ENCODE measurements at regions not wholly inside any gene's neighbourhood (a gene's known extent, or its start where the extent isn't known, plus 50 kb on each side); places are given as distances from the start of the nearest gene placed in this dataset.

GRCh38 chr6:55679503-55679902 is 100.5 kb upstream of the HMGCLL1 start (continued):
- TF ChIP-seq, protein P1, sequence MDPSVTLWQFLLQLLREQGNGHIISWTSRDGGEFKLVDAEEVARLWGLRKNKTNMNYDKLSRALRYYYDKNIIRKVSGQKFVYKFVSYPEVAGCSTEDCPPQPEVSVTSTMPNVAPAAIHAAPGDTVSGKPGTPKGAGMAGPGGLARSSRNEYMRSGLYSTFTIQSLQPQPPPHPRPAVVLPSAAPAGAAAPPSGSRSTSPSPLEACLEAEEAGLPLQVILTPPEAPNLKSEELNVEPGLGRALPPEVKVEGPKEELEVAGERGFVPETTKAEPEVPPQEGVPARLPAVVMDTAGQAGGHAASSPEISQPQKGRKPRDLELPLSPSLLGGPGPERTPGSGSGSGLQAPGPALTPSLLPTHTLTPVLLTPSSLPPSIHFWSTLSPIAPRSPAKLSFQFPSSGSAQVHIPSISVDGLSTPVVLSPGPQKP (IDR thresholded peaks at IDR 0.05; ENCODE audit: low read depth, low read length) = no peak
- TF ChIP-seq MYB (IDR thresholded peaks at IDR 0.05; ENCODE audit: borderline replicate concordance, low read depth, low read length) (no peak), ZNF217 (IDR thresholded peaks at IDR 0.05) (no peak), MEF2A (IDR thresholded peaks at IDR 0.05; ENCODE audit: insufficient read depth, low read depth, low read length) (no peak)

DNA sequence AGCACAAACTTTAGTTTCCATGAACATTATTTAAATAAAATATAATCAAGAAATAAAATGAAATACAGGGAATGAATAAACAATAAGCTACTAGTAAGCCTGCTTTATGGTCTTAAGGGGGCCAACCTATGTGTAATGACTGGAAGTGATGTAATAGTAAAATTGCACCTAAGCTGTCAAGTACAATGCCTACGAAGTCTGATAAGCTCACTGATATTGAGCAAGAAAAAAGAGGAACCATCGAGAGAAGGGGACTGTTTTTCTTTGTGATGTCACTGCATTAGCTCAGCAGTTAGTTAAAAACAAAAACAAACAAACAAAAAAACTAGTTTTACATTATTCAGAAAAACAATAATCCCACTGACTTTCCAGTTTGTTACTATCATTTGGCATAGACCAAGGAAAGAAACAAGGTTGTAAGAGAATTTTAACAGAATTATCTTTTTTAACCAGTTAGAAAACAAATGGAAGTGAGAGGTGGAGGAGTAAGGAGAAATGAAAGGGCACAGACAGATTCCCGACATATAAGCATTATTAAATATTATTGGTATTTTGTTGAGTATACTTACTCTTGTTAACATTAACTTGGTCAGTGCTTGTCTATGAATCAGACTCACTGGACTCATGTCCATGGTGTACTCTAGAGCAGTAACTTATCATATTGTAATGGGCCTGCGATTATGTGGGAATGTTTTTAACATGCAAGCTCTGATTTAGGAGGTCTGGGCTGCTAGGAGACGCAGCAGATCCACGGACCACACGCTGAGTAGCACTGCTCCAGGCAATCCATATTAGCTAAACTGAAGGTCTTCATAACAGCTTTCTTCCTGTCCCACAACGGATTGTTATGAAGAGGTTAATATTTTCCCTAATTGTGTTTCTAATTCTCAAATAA is 99.6 kb upstream of the HMGCLL1 start:
- intact Hi-C loops (cut with micrococcal nuclease; ENCODE audit: unreplicated experiment) = no loop called here
- no peak; the same call in 2 of the 3 replicates for ATAC-seq
- no peak overlapping the region for H3K4me3 ChIP-seq
- no peak overlapping the region for H3K9ac ChIP-seq (ENCODE audit: control insufficient read depth, insufficient read depth, low read length)
- ChIA-PET SMC1A (ENCODE audit: uncharacterized antibody, unreplicated experiment) (interaction anchor here (0.9 kb wide), 1 partner anchor 12 kb away, joined by 3 read pairs; no protein-coding TSS in a partner anchor), CTCF (interaction anchor here (1.1 kb wide), 1 partner anchor 897 kb away, joined by 3 read pairs; no protein-coding TSS in a partner anchor), POLR2A (interaction anchor here (0.6 kb wide), 2 partner anchors 208 to 1050 kb away, joined by 3 to 4 read pairs; no protein-coding TSS in a partner anchor), RAD21 (ENCODE audit: unreplicated experiment) (no interaction called here)
- H3K36me3 ChIP-seq (ENCODE audit: control insufficient read depth in 2 of 2, insufficient read depth in 2 of 2, low read length in 1 of 2) = no peaks in the 10 kb centered on the region
- WGBS (ENCODE audit: insufficient coverage, insufficient replicate concordance, low lambda C conversion rate, missing lambda C conversion rate) = 27% methylated on average over 8 of the region's 8 CpGs
- DNase-seq (ENCODE audit: low read depth, low spot score) = no peak
- H3K79me2 ChIP-seq (ENCODE audit: control insufficient read depth, insufficient read depth, low read length) = no peaks in the 10 kb centered on the region
- no peaks in the 10 kb centered on the region for H3K4me1 ChIP-seq (ENCODE audit: control insufficient read depth, insufficient read depth, low read length)
- no peaks in the 10 kb centered on the region for H3K27me3 ChIP-seq (replicated peaks in 1 of 2; ENCODE audit: control insufficient read depth in 2 of 2, insufficient read depth in 2 of 2, low read length in 1 of 2)
- no peak overlapping the region for H3K27ac ChIP-seq (ENCODE audit: control insufficient read depth, insufficient read depth)
- H3K9me3 ChIP-seq (replicated peaks; ENCODE audit: control insufficient read depth, insufficient read depth, low read length) = no peaks in the 10 kb centered on the region
- FAIRE-seq = no peak
- no TSS peak for BruUV-seq (replicated peaks)
- in situ Hi-C loops (cut with MboI) = no loop called here
- H3K4me2 ChIP-seq (ENCODE audit: control insufficient read depth, insufficient read depth) = no peak overlapping the region
- no peaks in the 10 kb centered on the region for H4K20me1 ChIP-seq (ENCODE audit: control insufficient read depth, insufficient read depth)
- no peak overlapping the region for H2AFZ ChIP-seq (ENCODE audit: control insufficient read depth, low read depth, low read length)
- TF ChIP-seq IKZF2 (IDR thresholded peaks at IDR 0.05) (no peak), SMAD1 (IDR thresholded peaks at IDR 0.05; ENCODE audit: low read depth, partially characterized antibody) (no peak), KAT2A (conservative IDR thresholded peaks at IDR 0.05; ENCODE audit: control insufficient read depth, low read depth, low read length) (no peak), ZBED1 (IDR thresholded peaks at IDR 0.05; ENCODE audit: borderline replicate concordance) (no peak), CHD4 (IDR thresholded peaks at IDR 0.05) (no peak), SRF (IDR thresholded peaks at IDR 0.05; ENCODE audit: low read depth in 2 of 2, low read length in 2 of 2) (no peak), TCF3 (IDR thresholded peaks at IDR 0.05; ENCODE audit: borderline replicate concordance, insufficient read depth, low read depth, low read length) (no peak), SIX5 (IDR thresholded peaks at IDR 0.05; ENCODE audit: low read depth, low read length, severe bottlenecking) (no peak), BRCA1 (IDR thresholded peaks at IDR 0.05; ENCODE audit: low read depth, low read length) (no peak), ATF7 (IDR thresholded peaks at IDR 0.05; ENCODE audit: low read depth) (no peak), TCF12 (IDR thresholded peaks at IDR 0.05; ENCODE audit: low read depth, low read length) (no peak), POLR2AphosphoS2 (IDR thresholded peaks at IDR 0.05; ENCODE audit: low read depth, low read length) (no peak)
- TF ChIP-seq, protein P2, sequence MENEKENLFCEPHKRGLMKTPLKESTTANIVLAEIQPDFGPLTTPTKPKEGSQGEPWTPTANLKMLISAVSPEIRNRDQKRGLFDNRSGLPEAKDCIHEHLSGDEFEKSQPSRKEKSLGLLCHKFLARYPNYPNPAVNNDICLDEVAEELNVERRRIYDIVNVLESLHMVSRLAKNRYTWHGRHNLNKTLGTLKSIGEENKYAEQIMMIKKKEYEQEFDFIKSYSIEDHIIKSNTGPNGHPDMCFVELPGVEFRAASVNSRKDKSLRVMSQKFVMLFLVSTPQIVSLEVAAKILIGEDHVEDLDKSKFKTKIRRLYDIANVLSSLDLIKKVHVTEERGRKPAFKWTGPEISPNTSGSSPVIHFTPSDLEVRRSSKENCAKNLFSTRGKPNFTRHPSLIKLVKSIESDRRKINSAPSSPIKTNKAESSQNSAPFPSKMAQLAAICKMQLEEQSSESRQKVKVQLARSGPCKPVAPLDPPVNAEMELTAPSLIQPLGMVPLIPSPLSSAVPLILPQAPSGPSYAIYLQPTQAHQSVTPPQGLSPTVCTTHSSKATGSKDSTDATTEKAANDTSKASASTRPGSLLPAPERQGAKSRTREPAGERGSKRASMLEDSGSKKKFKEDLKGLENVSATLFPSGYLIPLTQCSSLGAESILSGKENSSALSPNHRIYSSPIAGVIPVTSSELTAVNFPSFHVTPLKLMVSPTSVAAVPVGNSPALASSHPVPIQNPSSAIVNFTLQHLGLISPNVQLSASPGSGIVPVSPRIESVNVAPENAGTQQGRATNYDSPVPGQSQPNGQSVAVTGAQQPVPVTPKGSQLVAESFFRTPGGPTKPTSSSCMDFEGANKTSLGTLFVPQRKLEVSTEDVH (IDR thresholded peaks at IDR 0.05; ENCODE audit: low read depth, partially characterized antibody) = no peak
- TF ChIP-seq, protein P3, sequence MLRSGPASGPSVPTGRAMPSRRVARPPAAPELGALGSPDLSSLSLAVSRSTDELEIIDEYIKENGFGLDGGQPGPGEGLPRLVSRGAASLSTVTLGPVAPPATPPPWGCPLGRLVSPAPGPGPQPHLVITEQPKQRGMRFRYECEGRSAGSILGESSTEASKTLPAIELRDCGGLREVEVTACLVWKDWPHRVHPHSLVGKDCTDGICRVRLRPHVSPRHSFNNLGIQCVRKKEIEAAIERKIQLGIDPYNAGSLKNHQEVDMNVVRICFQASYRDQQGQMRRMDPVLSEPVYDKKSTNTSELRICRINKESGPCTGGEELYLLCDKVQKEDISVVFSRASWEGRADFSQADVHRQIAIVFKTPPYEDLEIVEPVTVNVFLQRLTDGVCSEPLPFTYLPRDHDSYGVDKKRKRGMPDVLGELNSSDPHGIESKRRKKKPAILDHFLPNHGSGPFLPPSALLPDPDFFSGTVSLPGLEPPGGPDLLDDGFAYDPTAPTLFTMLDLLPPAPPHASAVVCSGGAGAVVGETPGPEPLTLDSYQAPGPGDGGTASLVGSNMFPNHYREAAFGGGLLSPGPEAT (IDR thresholded peaks at IDR 0.05; ENCODE audit: low read depth) = no peak

Data from GM12878 (cell line).